GM23338 (cell line): ENCODE measurements at regions not wholly inside any gene's neighbourhood (a gene's known extent, or its start where the extent isn't known, plus 50 kb on each side); places are given as distances from the start of the nearest gene placed in this dataset.

Experiments used
- ATAC-seq: fragments of 200-7000 bp; cut with Tn5 transposase; 3 replicates; pipeline ENCODE4 v1.9.1; 2020
- DNase-seq: peaks from one replicate; pipeline ENCODE4 v3.0.0-alpha.2; 2015; ENCODE audit warnings: low spot score
- H2AFZ ChIP-seq: fragments of 200-600 bp; sonication (generic); 2 replicates; pipeline ENCODE4 v1.8.0; 2016; ENCODE audit warnings: antibody characterized with exemption, mild to moderate bottlenecking, moderate library complexity
- H3F3A ChIP-seq: fragments of 200-600 bp; sonication (generic); replicated peaks from 2 replicates; pipeline ENCODE4 v1.8.0; 2017; ENCODE audit warnings: antibody characterized with exemption, mixed run types, low read depth
- H3K27ac ChIP-seq: fragments of 200-600 bp; sonication (generic); 2 replicates; pipeline ENCODE4 v1.6.1; 2016; ENCODE audit warnings: low read depth
- H3K27me3 ChIP-seq: fragments of 200-600 bp; sonication (generic); 2 replicates; pipeline ENCODE4 v1.8.0; 2016; ENCODE audit warnings: mild to moderate bottlenecking, mixed run types, moderate library complexity; ENCODE audit not compliant: insufficient read depth
- H3K36me3 ChIP-seq: fragments of 200-600 bp; sonication (generic); 2 replicates; pipeline ENCODE4 v1.8.0; 2016; ENCODE audit warnings: mild to moderate bottlenecking; ENCODE audit not compliant: insufficient read depth
- H3K4me1 ChIP-seq: fragments of 200-600 bp; sonication (generic); 2 replicates; pipeline ENCODE4 v1.8.0; 2016; ENCODE audit warnings: mild to moderate bottlenecking, moderate library complexity; ENCODE audit not compliant: insufficient read depth
- H3K4me2 ChIP-seq: fragments of 200-600 bp; sonication (generic); 2 replicates; pipeline ENCODE4 v1.7.1; 2017; ENCODE audit warnings: mixed run types
- H3K4me3 ChIP-seq: fragments of 200-600 bp; sonication (generic); 2 replicates; pipeline ENCODE4 v1.6.1; 2016; ENCODE audit warnings: mixed run types
- H3K79me2 ChIP-seq: fragments of 200-600 bp; sonication (generic); replicated peaks from 2 replicates; pipeline ENCODE4 v1.8.0; 2017; ENCODE audit warnings: mild to moderate bottlenecking; ENCODE audit not compliant: insufficient read depth
- H3K9me2 ChIP-seq: fragments of 200-600 bp; sonication (generic); 2 replicates; pipeline ENCODE4 v1.8.0; 2017; ENCODE audit not compliant: insufficient read depth
- H4K20me1 ChIP-seq: fragments of 200-600 bp; sonication (generic); replicated peaks from 2 replicates; pipeline ENCODE4 v1.8.0; 2017; ENCODE audit warnings: mild to moderate bottlenecking; ENCODE audit not compliant: insufficient read depth
- H3K27ac Mint-ChIP-seq: 2 replicates; pipeline ENCODE4 v1.8.0; 2020; ENCODE audit warnings: inconsistent platforms, mild to moderate bottlenecking, moderate library complexity, mixed read lengths
- H3K27me3 Mint-ChIP-seq: 3 replicates; pipeline ENCODE4 v1.8.0; 2022; ENCODE audit warnings: low read depth, mild to moderate bottlenecking, moderate library complexity, mixed read lengths, inconsistent platforms; ENCODE audit not compliant: insufficient read depth, poor library complexity
- H3K36me3 Mint-ChIP-seq: 3 replicates; pipeline ENCODE4 v1.8.0; 2021; ENCODE audit warnings: low read depth, mild to moderate bottlenecking, inconsistent platforms, moderate library complexity, mixed read lengths
- H3K4me1 Mint-ChIP-seq: 3 replicates; pipeline ENCODE4 v1.8.0; 2020; ENCODE audit warnings: mild to moderate bottlenecking, inconsistent platforms, mixed read lengths
- H3K4me3 Mint-ChIP-seq: 3 replicates; pipeline ENCODE4 v1.8.0; 2021; ENCODE audit warnings: moderate library complexity, mild to moderate bottlenecking, inconsistent platforms, mixed read lengths
- H3K9me3 Mint-ChIP-seq: 3 replicates; pipeline ENCODE4 v1.8.0; 2020; ENCODE audit warnings: moderate library complexity, mild to moderate bottlenecking, inconsistent platforms, mixed read lengths
- CREB1 ChIP-seq: fragments of 250-450 bp; sonication (Bioruptor Pico); IDR thresholded peaks from 2 replicates; pipeline ENCODE4 v1.5.0; 2020; ENCODE audit warnings: low read depth, mild to moderate bottlenecking, moderate library complexity
- CTCF ChIP-seq, 2 experiments: fragments of 200-600 bp in 1 of 2; sonication (generic) in 1 of 2; conservative IDR thresholded peaks; 2 replicates each; pipeline versions ENCODE4 v1.5.1 to v1.6.1; 2016 to 2017; ENCODE audit warnings: antibody characterized with exemption in 2 of 2, low read depth in 2 of 2, mild to moderate bottlenecking in 2 of 2, moderate library complexity in 1 of 2
- ETS1 ChIP-seq: IDR thresholded peaks from 2 replicates; pipeline ENCODE4 v1.6.1; 2016; ENCODE audit warnings: antibody characterized with exemption
- EZH2 ChIP-seq: fragments of 200-600 bp; sonication (generic); IDR thresholded peaks from one replicate; pipeline ENCODE4 v1.8.0; 2017; ENCODE audit warnings: antibody characterized with exemption, mild to moderate bottlenecking, low read depth; ENCODE audit not compliant: unreplicated experiment
- EZH2phosphoT487 ChIP-seq: fragments of 200-600 bp; sonication (generic); IDR thresholded peaks from one replicate; pipeline ENCODE4 v1.8.1; 2018; ENCODE audit warnings: antibody characterized with exemption; ENCODE audit not compliant: unreplicated experiment
- JUNB ChIP-seq: IDR thresholded peaks from one replicate; pipeline ENCODE4 v1.6.1; 2016; ENCODE audit warnings: antibody characterized with exemption; ENCODE audit not compliant: unreplicated experiment
- NANOG ChIP-seq: IDR thresholded peaks from 2 replicates; pipeline ENCODE4 v1.6.1; 2016; ENCODE audit warnings: antibody characterized with exemption, borderline replicate concordance
- POLR2AphosphoS5 ChIP-seq: IDR thresholded peaks from 2 replicates; pipeline ENCODE4 v1.6.1; 2016; ENCODE audit warnings: antibody characterized with exemption, low read depth
- REST ChIP-seq: IDR thresholded peaks from one replicate; pipeline ENCODE4 v1.6.1; 2018; ENCODE audit warnings: antibody characterized with exemption; ENCODE audit not compliant: unreplicated experiment
- STAT1 ChIP-seq: IDR thresholded peaks from one replicate; pipeline ENCODE4 v1.6.1; 2016; ENCODE audit warnings: antibody characterized with exemption; ENCODE audit not compliant: unreplicated experiment
- ZNF114 ChIP-seq: fragments of 250-450 bp; sonication (Bioruptor Pico); IDR thresholded peaks from 2 replicates; pipeline ENCODE4 v1.5.0; 2020; ENCODE audit warnings: mild to moderate bottlenecking, moderate library complexity
- ZNF331 ChIP-seq: fragments of 250-450 bp; sonication (Bioruptor Pico); IDR thresholded peaks from 2 replicates; pipeline ENCODE4 v1.5.0; 2020; ENCODE audit warnings: low read depth, mild to moderate bottlenecking, moderate library complexity
- ZNF462 ChIP-seq: fragments of 250-450 bp; sonication (Bioruptor Pico); IDR thresholded peaks from 2 replicates; pipeline ENCODE4 v1.5.0; 2020; ENCODE audit warnings: mild to moderate bottlenecking, moderate library complexity

- TF ChIP-seq ZNF331 = no peak
Observed at GRCh38 chr11:95487391-95487790, 256.4 kb upstream of the SESN3 start (continued).

- H3K36me3 ChIP-seq = no peaks in the 10 kb centered on the region
- Mint-ChIP-seq H3K27ac (no peak overlapping the region), H3K4me1 (peaks cover 9% of the 10 kb centered on the region; the same call in 2 of the 3 replicates), H3K27me3 (peaks cover 2% of the 10 kb centered on the region), H3K4me3 (no peak overlapping the region), H3K9me3 (peaks cover 22% of the 10 kb centered on the region), H3K36me3 (peaks cover 10% of the 10 kb centered on the region)
- TF ChIP-seq POLR2AphosphoS5 (no peak), STAT1 (no peak), ETS1 (no peak), NANOG (no peak), ZNF462 (no peak), ZNF114 (CRISPR knock-in tag) (no peak), CTCF (conservative IDR thresholded peaks at IDR 0.05; ENCODE audit: low read depth in 2 of 2) (no peak), REST (no peak), EZH2phosphoT487 (no peak), CREB1 (CRISPR knock-in tag) (no peak), EZH2 (no peak), ZNF331 (no peak), JUNB (no peak)
- 0 out of 2 replicates have a peak, but pooled peaks cover 4% of the 10 kb centered on the region for H3K9me2 ChIP-seq
- no peaks in the 10 kb centered on the region for H4K20me1 ChIP-seq
- ATAC-seq (no peak), DNase-seq (no peak)
- H3K27me3 ChIP-seq = no peaks in the 10 kb centered on the region
- H2AFZ ChIP-seq = peak overlapping the region; percentile 76; the same call in 1 of the 2 replicates
- H3K4me3 ChIP-seq = no peak overlapping the region
- H3K4me2 ChIP-seq = no peak overlapping the region
- no peaks in the 10 kb centered on the region for H3K79me2 ChIP-seq
- no peak overlapping the region for H3K27ac ChIP-seq
- peaks cover 7% of the 10 kb centered on the region; the same call in 1 of the 2 replicates for H3K4me1 ChIP-seq
- H3F3A ChIP-seq = no peaks in the 10 kb centered on the region
Observed at GRCh38 chr11:95486979-95487378, 256.0 kb upstream of the SESN3 start.
